NCI-H526 (cell line): ENCODE measurements at regions not wholly inside any gene's neighbourhood (a gene's known extent, or its start where the extent isn't known, plus 50 kb on each side); places are given as distances from the start of the nearest gene placed in this dataset.

Experiments
- DNase-seq, 2 experiments: peaks; one replicate each; lab custom pipeline; 2025; lab: John Stamatoyannopoulos, UW

GRCh38 chr5:23579566-23579965 lies 72.2 kb downstream of the PRDM9 start:
- DNase-seq = no peak

GRCh38 chr5:23583081-23583480 lies 75.7 kb downstream of the PRDM9 start:
- DNase-seq = no peak

GRCh38 chr5:23588841-23589326 lies 81.5 kb downstream of the PRDM9 start:
- no peak for DNase-seq

DNA sequence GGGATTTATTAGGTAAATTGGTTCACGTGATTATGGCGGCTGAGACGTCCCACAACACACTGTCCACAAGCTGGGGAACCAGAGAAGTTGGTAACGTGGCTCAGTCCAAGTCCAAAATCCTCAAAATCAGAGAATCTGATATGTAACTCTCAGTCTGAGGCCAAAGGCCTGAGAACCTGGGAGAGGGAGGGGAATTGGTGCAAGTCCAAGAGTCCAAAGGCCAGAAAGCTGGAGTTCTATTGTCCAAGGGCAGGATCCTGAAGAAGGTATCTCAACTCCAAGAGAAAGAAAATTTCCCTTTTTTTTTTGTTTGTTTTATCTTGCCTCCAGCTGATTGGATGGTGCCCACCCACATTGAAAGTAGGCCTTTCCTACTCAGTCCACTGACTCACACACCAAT lies 83.8 kb downstream of the PRDM9 start:
- DNase-seq = no peak

DNA sequence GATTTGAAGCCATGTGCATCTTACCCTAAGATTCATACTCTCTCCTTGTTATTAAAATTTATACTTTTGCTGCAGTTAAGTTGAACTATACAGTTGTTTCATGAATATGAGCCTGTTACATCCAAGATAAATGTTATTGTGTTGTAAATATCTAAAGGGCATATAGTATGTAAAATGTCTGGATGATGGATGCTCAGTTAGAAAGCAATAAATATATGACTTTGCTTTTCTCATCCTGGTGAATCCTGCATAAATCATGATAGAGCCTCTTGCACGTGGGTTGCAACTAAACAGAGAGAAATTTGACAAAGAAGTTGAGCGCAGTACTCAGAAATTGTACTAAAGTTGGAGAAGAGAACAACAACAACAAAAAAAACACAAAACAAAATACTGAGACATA lies 99.5 kb downstream of the PRDM9 start:
- DNase-seq = no peak

- no peak for DNase-seq
Measured at GRCh38 chr5:23612701-23613100, 105.3 kb downstream of the PRDM9 start.

- no peak for DNase-seq
Measured at GRCh38 chr5:23613566-23613965, 106.2 kb downstream of the PRDM9 start.

- no peak for DNase-seq
Measured at GRCh38 chr5:23614422-23614821, 107.0 kb downstream of the PRDM9 start.

DNA sequence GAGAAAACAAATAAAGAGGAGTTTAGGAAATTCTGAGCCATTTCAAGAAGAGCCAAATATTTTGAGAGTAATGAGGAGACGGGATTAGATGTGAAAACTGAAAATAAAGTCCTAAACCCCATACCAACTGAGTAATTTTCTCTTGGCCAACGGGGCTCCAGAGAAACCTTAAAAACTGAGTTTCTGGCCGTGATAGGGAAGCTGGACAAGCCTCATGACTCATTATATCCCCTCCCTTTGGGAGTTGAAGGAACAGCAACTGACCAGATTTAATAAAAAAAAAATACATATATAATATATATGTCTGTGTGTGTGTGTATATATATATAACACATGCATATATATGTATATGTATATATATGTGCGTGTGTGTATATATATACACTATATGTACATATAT lies 119.6 kb downstream of the PRDM9 start:
- no peak for DNase-seq

GRCh38 chr5:23627976-23628375 lies 120.6 kb downstream of the PRDM9 start:
- no peak for DNase-seq

GRCh38 chr5:23629396-23629795 lies 122.0 kb downstream of the PRDM9 start:
- DNase-seq = no peak

DNA sequence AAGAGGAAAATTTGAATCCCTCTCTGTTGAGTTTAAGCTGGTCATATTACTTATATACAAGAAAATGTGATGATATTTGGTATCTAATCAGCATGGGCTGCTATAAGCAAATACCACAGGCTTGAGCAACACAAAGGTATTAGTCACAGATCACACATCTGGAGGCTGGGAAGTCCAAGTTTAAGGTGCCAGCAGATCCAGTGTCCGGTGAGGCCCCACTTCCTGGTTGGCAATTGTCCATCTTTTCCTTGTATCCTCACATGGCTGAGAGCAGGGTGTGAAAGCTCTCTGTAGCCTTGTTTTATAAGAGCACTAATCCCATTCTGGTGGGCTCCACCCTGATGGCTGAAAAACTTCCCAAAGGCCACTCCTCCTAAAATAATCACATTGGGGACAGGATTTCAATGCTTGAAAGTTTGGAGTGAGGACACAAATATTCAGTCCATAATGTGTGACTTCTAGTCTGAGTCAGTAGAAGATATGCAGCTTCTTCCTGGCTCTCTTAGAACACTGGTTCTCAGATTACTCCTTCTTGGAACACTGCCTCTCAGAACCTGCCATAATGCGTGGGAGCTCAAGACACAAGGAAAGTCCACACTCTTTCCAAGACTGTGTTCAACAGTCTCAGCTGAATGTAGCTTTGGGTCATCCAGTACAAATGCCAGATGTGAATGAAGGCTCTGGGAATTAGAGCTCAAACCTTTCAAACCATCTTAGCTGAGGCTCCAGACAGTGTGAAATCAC lies 124.1 kb downstream of the PRDM9 start:
- DNase-seq = no peak

- no peak for DNase-seq
Measured at GRCh38 chr5:23635938-23636337, 128.5 kb downstream of the PRDM9 start.

DNA sequence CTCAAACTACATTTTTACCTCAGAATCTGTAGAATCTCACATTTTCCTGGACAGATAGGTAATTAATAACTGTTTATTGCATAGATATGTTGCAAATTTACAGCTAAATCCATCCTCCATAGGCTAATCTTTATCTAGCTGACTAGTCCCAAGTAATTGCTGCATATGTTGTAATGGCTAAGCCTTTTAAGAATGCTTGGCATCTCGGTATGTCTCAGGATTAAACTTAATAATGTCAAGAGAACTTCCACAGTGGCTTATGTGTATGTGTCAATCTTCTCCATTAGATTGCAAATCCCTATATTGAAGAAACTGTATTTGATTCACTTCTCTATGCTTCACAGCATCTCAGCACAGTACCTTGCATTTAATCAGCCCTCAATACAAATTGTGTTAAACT lies 131.9 kb downstream of the PRDM9 start:
- DNase-seq = no peak

GRCh38 chr5:23648656-23649055 lies 141.2 kb downstream of the PRDM9 start:
- DNase-seq = no peak

DNA sequence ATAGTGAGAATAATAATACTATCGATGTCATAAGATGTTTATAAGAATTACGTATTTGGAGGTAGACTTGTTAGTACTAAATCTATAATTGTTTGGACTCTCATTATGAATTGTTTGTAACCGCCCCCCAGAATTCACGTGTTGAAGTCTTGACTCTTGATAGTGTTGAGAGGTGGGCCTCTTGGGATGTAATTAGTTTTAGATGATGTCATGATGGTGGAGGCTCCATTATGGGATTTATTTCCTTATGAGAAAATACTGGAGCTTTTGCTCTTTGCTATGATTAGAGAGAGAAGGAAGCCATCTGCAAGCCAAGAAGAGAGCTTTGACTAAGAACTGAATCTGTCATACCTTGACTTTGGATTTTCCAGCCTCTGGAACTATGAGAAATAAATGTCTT lies 142.2 kb downstream of the PRDM9 start:
- DNase-seq = no peak

GRCh38 chr5:23655674-23656073 lies 148.3 kb downstream of the PRDM9 start:
- no peak for DNase-seq

- DNase-seq = no peak
Measured at GRCh38 chr5:23675456-23675855, 168.0 kb downstream of the PRDM9 start.

DNA sequence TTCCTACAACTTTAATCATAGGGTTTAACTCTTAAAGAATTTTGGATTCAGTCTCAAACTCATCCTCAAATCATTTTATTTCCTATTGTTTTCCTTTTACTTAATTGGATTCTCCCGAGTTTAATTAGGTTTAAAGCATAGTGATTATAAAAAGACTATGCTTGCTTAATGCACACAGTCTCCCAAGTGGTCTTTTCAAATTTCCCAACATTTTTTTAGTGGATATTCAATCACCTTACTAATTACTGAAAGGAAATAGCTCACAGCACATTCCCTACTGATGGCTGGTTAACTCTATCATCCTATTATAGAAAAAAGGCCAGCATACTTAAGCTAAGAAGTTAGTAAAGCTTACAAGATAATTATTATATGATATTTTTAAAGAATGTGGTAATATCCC lies 170.6 kb downstream of the PRDM9 start:
- no peak for DNase-seq

- no peak for DNase-seq
Measured at GRCh38 chr5:23684103-23684502, 176.7 kb downstream of the PRDM9 start.

DNA sequence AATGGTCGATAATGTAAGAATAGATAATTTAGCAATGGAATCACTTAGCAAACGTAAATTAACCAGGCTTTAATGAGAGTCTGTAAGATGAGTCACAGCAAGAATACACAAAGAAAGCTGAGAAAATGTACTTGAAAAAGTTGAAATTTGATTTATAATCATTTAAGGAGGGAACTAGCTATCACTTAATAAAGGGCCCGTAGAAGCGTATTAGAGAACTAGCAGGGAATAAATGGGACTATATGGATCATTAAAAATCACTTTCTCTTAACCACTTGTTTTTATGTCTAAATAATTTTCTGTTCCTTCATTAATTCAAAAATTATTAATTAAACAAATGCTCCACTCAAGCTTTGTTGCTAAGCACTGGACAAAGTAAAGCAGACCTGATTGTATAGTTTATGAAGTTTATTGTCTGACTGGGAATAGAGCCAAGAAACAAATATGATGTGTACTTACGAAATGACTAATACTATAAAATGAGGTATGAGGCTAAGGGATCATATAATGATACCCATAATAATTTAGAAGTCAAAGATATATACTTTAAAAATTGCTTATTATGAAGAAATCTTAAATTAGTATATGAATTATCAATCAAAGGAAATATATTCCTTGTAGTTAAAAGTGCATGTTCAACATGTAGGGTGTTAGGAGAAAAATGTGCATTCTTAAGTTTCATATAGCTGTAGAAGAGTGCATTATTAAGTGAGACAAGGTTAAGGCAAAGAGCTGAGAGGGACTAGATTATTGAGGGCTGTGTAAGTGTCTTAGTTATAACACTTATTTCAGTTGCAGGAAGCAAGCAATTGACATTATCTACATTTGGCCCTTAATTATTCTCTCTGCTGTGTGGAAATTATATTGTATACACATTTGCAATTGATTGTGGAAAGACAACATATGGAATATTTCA lies 196.8 kb downstream of the PRDM9 start:
- peak in 1 of 2 experiments; percentile 3 for DNase-seq

GRCh38 chr5:23717486-23717885 lies 210.1 kb downstream of the PRDM9 start:
- DNase-seq = no peak

- no peak for DNase-seq
Measured at GRCh38 chr5:23718564-23718963, 211.2 kb downstream of the PRDM9 start.
